ENCODE measurements at regions not wholly inside any gene's neighbourhood (a gene's known extent, or its start where the extent isn't known, plus 50 kb on each side); places are given as distances from the start of the nearest gene placed in this dataset.

DNA sequence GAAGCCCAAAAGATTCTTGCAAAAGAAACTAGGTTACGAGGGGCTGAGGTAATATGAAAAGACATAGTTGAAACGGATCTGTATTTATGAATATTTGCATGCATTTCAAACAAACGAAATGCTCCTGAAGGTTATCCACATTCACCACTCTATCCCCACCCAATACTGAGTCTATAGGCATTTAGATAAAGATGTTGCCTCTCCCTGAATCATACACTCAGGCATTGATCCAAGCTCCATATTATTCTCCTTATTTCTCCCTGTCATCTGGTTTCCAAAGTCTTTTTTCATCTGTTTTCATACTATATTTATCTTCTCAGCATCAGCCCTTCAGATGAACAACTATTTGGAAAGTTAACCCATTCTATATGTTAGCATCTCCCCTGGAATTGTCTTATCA, 492.5 kb upstream of the TGFBR2 start:
- TF ChIP-seq, protein P1, sequence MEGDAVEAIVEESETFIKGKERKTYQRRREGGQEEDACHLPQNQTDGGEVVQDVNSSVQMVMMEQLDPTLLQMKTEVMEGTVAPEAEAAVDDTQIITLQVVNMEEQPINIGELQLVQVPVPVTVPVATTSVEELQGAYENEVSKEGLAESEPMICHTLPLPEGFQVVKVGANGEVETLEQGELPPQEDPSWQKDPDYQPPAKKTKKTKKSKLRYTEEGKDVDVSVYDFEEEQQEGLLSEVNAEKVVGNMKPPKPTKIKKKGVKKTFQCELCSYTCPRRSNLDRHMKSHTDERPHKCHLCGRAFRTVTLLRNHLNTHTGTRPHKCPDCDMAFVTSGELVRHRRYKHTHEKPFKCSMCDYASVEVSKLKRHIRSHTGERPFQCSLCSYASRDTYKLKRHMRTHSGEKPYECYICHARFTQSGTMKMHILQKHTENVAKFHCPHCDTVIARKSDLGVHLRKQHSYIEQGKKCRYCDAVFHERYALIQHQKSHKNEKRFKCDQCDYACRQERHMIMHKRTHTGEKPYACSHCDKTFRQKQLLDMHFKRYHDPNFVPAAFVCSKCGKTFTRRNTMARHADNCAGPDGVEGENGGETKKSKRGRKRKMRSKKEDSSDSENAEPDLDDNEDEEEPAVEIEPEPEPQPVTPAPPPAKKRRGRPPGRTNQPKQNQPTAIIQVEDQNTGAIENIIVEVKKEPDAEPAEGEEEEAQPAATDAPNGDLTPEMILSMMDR (IDR thresholded peaks at IDR 0.05): no peak
- TF ChIP-seq ZFX (IDR thresholded peaks at IDR 0.05; ENCODE audit: borderline replicate concordance): no peak

Data from 22Rv1 (cell line).